Esophagus muscularis mucosa (tissue), 4 donors: ENCODE measurements at regions not wholly inside any gene's neighbourhood (a gene's known extent, or its start where the extent isn't known, plus 50 kb on each side); places are given as distances from the start of the nearest gene placed in this dataset.

Experiments
- CTCF ChIP-seq, 3 experiments: fragments of 200-600 bp in 2 of 3; fragments of 450-650 bp in 1 of 3; sonication (generic) in 2 of 3; IDR thresholded peaks; one replicate each; pipeline ENCODE4 v1.5.1; 2017 to 2019; ENCODE audit warnings: antibody characterized with exemption in 3 of 3, mild to moderate bottlenecking in 2 of 3, moderate library complexity in 1 of 3
- EP300 ChIP-seq: sonication (generic); formaldehyde crosslinking; IDR thresholded peaks from one replicate; pipeline ENCODE4 v1.6.1; 2017; ENCODE audit warnings: antibody characterized with exemption
- POLR2AphosphoS5 ChIP-seq, 2 donors: sonication (generic); formaldehyde crosslinking; IDR thresholded peaks; one replicate each; pipeline ENCODE4 v1.6.1; 2017; ENCODE audit warnings: antibody characterized with exemption in 2 of 2

- TF ChIP-seq CTCF (IDR thresholded peaks at IDR 0.05) (no peak), EP300 (no peak), POLR2AphosphoS5 (IDR thresholded peaks at IDR 0.05) (no peak)
Observed at GRCh38 chr18:29062921-29063320, 886.0 kb upstream of the CDH2 start.
